H9 (cell line): ENCODE measurements at regions not wholly inside any gene's neighbourhood (a gene's known extent, or its start where the extent isn't known, plus 50 kb on each side); places are given as distances from the start of the nearest gene placed in this dataset.

ENCODE experiments used
- DNase-seq: peaks from one replicate; pipeline ENCODE4 v3.0.0-alpha.2; 2017
- H2AFZ ChIP-seq: one replicate; pipeline ENCODE4 v1.6.1; 2013; ENCODE audit warnings: mild to moderate bottlenecking, low read length, control low read depth, moderate library complexity
- H2AK5ac ChIP-seq: 2 replicates; pipeline ENCODE4 v1.6.1; 2013; ENCODE audit warnings: low read length, control low read depth, mixed read lengths; ENCODE audit not compliant: insufficient read length
- H2BK120ac ChIP-seq: one replicate; pipeline ENCODE4 v1.6.1; 2013; ENCODE audit warnings: low read depth, mild to moderate bottlenecking, low read length, control low read depth, inconsistent platforms; ENCODE audit not compliant: poor library complexity, severe bottlenecking
- H2BK12ac ChIP-seq: 2 replicates; pipeline ENCODE4 v1.6.1; 2013; ENCODE audit warnings: low read length, control low read depth, mixed read lengths, low read depth; ENCODE audit not compliant: insufficient read length
- H2BK15ac ChIP-seq: 2 replicates; pipeline ENCODE4 v1.6.1; 2013; ENCODE audit warnings: low read depth, low read length, control low read depth
- H2BK20ac ChIP-seq: one replicate; pipeline ENCODE4 v1.6.1; 2013; ENCODE audit warnings: low read depth, mild to moderate bottlenecking, low read length, control low read depth, inconsistent platforms; ENCODE audit not compliant: poor library complexity, severe bottlenecking
- H2BK5ac ChIP-seq: 2 replicates; pipeline ENCODE4 v1.6.1; 2013; ENCODE audit warnings: low read length, control low read depth, mixed read lengths; ENCODE audit not compliant: insufficient read length
- H3K14ac ChIP-seq: 2 replicates; pipeline ENCODE4 v1.6.1; 2013; ENCODE audit warnings: low read length, control low read depth; ENCODE audit not compliant: insufficient read depth
- H3K18ac ChIP-seq: 2 replicates; pipeline ENCODE4 v1.6.1; 2013; ENCODE audit warnings: low read depth, mild to moderate bottlenecking, mixed read lengths, low read length, control low read depth; ENCODE audit not compliant: insufficient read length
- H3K23ac ChIP-seq: 2 replicates; pipeline ENCODE4 v1.6.1; 2013; ENCODE audit warnings: low read length, control low read depth, mixed read lengths, low read depth; ENCODE audit not compliant: insufficient read length
- H3K23me2 ChIP-seq: 2 replicates; pipeline ENCODE4 v1.6.1; 2013; ENCODE audit warnings: low read depth, mild to moderate bottlenecking, mixed read lengths, low read length, control low read depth; ENCODE audit not compliant: insufficient read length, poor library complexity, severe bottlenecking
- H3K27ac ChIP-seq: 2 replicates; pipeline ENCODE4 v1.5.1; 2013; ENCODE audit warnings: low read length, control low read depth, mixed read lengths, low read depth; ENCODE audit not compliant: insufficient read length
- H3K27me3 ChIP-seq: 2 replicates; pipeline ENCODE4 v1.6.1; 2013; ENCODE audit warnings: low read length, control low read depth, inconsistent platforms; ENCODE audit not compliant: insufficient read depth
- H3K4ac ChIP-seq: 2 replicates; pipeline ENCODE4 v1.6.1; 2013; ENCODE audit warnings: low read depth, mild to moderate bottlenecking, control low read depth, inconsistent platforms, low read length, moderate library complexity
- H3K4me1 ChIP-seq: 2 replicates; pipeline ENCODE4 v1.6.1; 2013; ENCODE audit warnings: low read length, control low read depth, inconsistent platforms; ENCODE audit not compliant: insufficient read depth
- H3K4me2 ChIP-seq: 2 replicates; pipeline ENCODE4 v1.6.1; 2013; ENCODE audit warnings: low read length, control low read depth, mixed read lengths; ENCODE audit not compliant: insufficient read length, insufficient read depth
- H3K56ac ChIP-seq: 2 replicates; pipeline ENCODE4 v1.6.1; 2013; ENCODE audit warnings: low read depth, mild to moderate bottlenecking, mixed read lengths, low read length, control low read depth; ENCODE audit not compliant: insufficient read length
- H3K79me1 ChIP-seq: 2 replicates; pipeline ENCODE4 v1.6.1; 2013; ENCODE audit warnings: low read depth, mild to moderate bottlenecking, moderate library complexity, low read length, control low read depth, inconsistent platforms; ENCODE audit not compliant: insufficient read depth, poor library complexity, severe bottlenecking
- H3K79me2 ChIP-seq: 2 replicates; pipeline ENCODE4 v1.6.1; 2013; ENCODE audit warnings: low read length, control low read depth, inconsistent platforms; ENCODE audit not compliant: insufficient read depth
- H3K9ac ChIP-seq: 2 replicates; pipeline ENCODE4 v1.6.1; 2013; ENCODE audit warnings: low read length, control low read depth, mixed read lengths; ENCODE audit not compliant: insufficient read length; ENCODE audit errors: extremely low read depth
- H3K9me3 ChIP-seq: one replicate; pipeline ENCODE4 v1.6.1; 2013; ENCODE audit warnings: low read depth, low read length, inconsistent platforms; ENCODE audit not compliant: control insufficient read depth
- H3T11ph ChIP-seq: one replicate; pipeline ENCODE4 v1.6.1; 2013; ENCODE audit warnings: mild to moderate bottlenecking, low read length, control low read depth, inconsistent platforms
- H4K20me1 ChIP-seq: one replicate; pipeline ENCODE4 v1.6.1; 2013; ENCODE audit not compliant: control insufficient read depth, insufficient read length, insufficient read depth
- H4K5ac ChIP-seq: 2 replicates; pipeline ENCODE4 v1.6.1; 2013; ENCODE audit warnings: low read depth, mild to moderate bottlenecking, mixed read lengths, low read length, control low read depth; ENCODE audit not compliant: insufficient read length
- H4K8ac ChIP-seq: replicated peaks from 2 replicates; pipeline ENCODE4 v1.6.1; 2013; ENCODE audit warnings: low read length, control low read depth, mixed read lengths, low read depth; ENCODE audit not compliant: insufficient read length
- H4K91ac ChIP-seq: 2 replicates; pipeline ENCODE4 v1.6.1; 2013; ENCODE audit warnings: low read depth, mild to moderate bottlenecking, moderate library complexity, mixed read lengths, low read length, control low read depth; ENCODE audit not compliant: insufficient read length
- H3K27ac Mint-ChIP-seq, 3 experiments: 2 replicates in 2 of 3; 3 replicates in 1 of 3; pipeline ENCODE4 v1.8.0; 2020 to 2021; ENCODE audit warnings: mixed read lengths in 3 of 3, mild to moderate bottlenecking in 1 of 3, moderate library complexity in 1 of 3
- H3K27me3 Mint-ChIP-seq: 2 replicates; pipeline ENCODE4 v1.8.0; 2021; ENCODE audit warnings: low read depth, mild to moderate bottlenecking, moderate library complexity, mixed read lengths
- H3K36me3 Mint-ChIP-seq, 3 experiments: 2 replicates in 2 of 3; 3 replicates in 1 of 3; pipeline ENCODE4 v1.8.0; 2020 to 2021; ENCODE audit warnings: low read depth in 3 of 3, mixed read lengths in 3 of 3; ENCODE audit not compliant: insufficient read depth in 1 of 3
- H3K4me1 Mint-ChIP-seq, 2 experiments: 2 replicates each; pipeline ENCODE4 v1.8.0; 2020; ENCODE audit warnings: mixed read lengths in 2 of 2
- H3K4me3 Mint-ChIP-seq, 2 experiments: 2 replicates in 1 of 2; 3 replicates in 1 of 2; pipeline ENCODE4 v1.8.0; 2020 to 2021; ENCODE audit warnings: mild to moderate bottlenecking in 2 of 2, mixed read lengths in 2 of 2, moderate library complexity in 1 of 2
- H3K9me3 Mint-ChIP-seq, 2 experiments: 2 replicates in 1 of 2; 3 replicates in 1 of 2; pipeline ENCODE4 v1.8.0; 2020; ENCODE audit warnings: mild to moderate bottlenecking in 2 of 2, mixed read lengths in 2 of 2, moderate library complexity in 1 of 2
- WGBS: extraction: QIAGEN DNeasy Blood & Tissue Kit; methylation state at CpG from one replicate; pipeline ENCODE4 v1.1.7; 2013; ENCODE audit warnings: missing lambda C conversion rate, low lambda C conversion rate, mixed read lengths; ENCODE audit not compliant: insufficient read length; ENCODE audit errors: extremely low coverage; 5-methylcytosine and 5-hydroxymethylcytosine counted together
- TF ChIP-seq, protein P1 (sequence below): fragments of 200-600 bp; sonication (generic); conservative IDR thresholded peaks from 3 replicates; pipeline ENCODE4 v1.8.0; 2021; ENCODE audit warnings: antibody characterized with exemption, mild to moderate bottlenecking

DNA sequence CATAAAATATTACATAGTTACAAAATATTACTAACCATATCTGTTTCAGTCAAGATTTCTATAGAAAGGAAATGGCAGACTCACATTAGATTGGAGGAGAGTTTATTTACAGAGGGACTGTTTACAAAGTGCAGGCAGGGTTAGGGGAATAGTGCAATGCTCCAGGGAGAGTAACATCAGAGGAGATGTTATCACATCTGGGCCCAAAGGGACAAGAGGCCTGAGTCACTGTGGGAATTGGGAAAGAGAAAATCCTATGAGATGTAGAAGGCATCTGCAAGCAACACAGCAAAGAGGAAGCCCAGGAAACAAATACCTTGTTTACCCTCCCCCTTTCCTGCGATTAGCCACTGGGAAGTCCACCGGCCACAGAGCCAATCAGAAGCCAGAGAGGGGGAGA lies 227.3 kb upstream of the TANK start:
- H2BK5ac ChIP-seq: no peak overlapping the region
- Mint-ChIP-seq H3K27ac (0 out of 7 replicates have a peak overlapping the region, but pooled peaks of 1 of the 3 experiments have one; percentile 34), H3K4me1 (peaks cover 17 to 19% of the 10 kb centered on the region in 2 experiments), H3K4me3 (no peak overlapping the region), H3K27me3 (no peaks in the 10 kb centered on the region), H3K9me3 (peaks cover 0 to 2% of the 10 kb centered on the region in 2 experiments; a peak in 2 of 5 replicates), H3K36me3 (peaks cover 0 to 4% (median 2%) of the 10 kb centered on the region in 3 experiments; a peak in 3 of 7 replicates)
- no peak overlapping the region for H2BK20ac ChIP-seq
- no peak for DNase-seq
- no peaks in the 10 kb centered on the region for H3K79me2 ChIP-seq
- H3K56ac ChIP-seq: no peak overlapping the region
- no peaks in the 10 kb centered on the region for H3K9me3 ChIP-seq
- no peak overlapping the region for H4K91ac ChIP-seq
- H3T11ph ChIP-seq: no peak overlapping the region
- H4K20me1 ChIP-seq: no peaks in the 10 kb centered on the region
- no peak overlapping the region for H3K18ac ChIP-seq
- no peak overlapping the region for H2AFZ ChIP-seq
- TF ChIP-seq, protein P1, sequence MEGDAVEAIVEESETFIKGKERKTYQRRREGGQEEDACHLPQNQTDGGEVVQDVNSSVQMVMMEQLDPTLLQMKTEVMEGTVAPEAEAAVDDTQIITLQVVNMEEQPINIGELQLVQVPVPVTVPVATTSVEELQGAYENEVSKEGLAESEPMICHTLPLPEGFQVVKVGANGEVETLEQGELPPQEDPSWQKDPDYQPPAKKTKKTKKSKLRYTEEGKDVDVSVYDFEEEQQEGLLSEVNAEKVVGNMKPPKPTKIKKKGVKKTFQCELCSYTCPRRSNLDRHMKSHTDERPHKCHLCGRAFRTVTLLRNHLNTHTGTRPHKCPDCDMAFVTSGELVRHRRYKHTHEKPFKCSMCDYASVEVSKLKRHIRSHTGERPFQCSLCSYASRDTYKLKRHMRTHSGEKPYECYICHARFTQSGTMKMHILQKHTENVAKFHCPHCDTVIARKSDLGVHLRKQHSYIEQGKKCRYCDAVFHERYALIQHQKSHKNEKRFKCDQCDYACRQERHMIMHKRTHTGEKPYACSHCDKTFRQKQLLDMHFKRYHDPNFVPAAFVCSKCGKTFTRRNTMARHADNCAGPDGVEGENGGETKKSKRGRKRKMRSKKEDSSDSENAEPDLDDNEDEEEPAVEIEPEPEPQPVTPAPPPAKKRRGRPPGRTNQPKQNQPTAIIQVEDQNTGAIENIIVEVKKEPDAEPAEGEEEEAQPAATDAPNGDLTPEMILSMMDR: no peak
- no peak overlapping the region for H4K8ac ChIP-seq
- H3K9ac ChIP-seq: no peak overlapping the region
- peaks cover 3% of the 10 kb centered on the region; the same call in 1 of the 2 replicates for H3K4me1 ChIP-seq
- no peak overlapping the region for H2BK120ac ChIP-seq
- H3K79me1 ChIP-seq: no peaks in the 10 kb centered on the region
- H3K23ac ChIP-seq: no peak overlapping the region
- no peaks in the 10 kb centered on the region for H3K23me2 ChIP-seq
- H2AK5ac ChIP-seq: no peak overlapping the region
- no peak overlapping the region for H3K27ac ChIP-seq
- H2BK12ac ChIP-seq: no peak overlapping the region
- no peak overlapping the region for H3K4me2 ChIP-seq
- no peak overlapping the region for H3K4ac ChIP-seq
- no CpG with 5 or more reads among the region's 2 CpGs for WGBS
- H3K27me3 ChIP-seq: no peaks in the 10 kb centered on the region
- H2BK15ac ChIP-seq: no peak overlapping the region
- H4K5ac ChIP-seq: no peak overlapping the region
- no peak overlapping the region for H3K14ac ChIP-seq
